Right lobe of liver (tissue), 4 donors: ENCODE measurements at regions not wholly inside any gene's neighbourhood (a gene's known extent, or its start where the extent isn't known, plus 50 kb on each side); places are given as distances from the start of the nearest gene placed in this dataset.

Experiments used
- POLR2A ChIP-seq: fragments of 450-650 bp; IDR thresholded peaks from one replicate; pipeline ENCODE4 v1.6.1; 2017; ENCODE audit warnings: antibody characterized with exemption, mild to moderate bottlenecking
- TF ChIP-seq, protein P1 (sequence below), 4 donors: fragments of 200-600 bp in 3 of 4; fragments of 450-650 bp in 1 of 4; IDR thresholded peaks; one replicate each; pipeline versions ENCODE4 v1.5.1 to v1.8.0; 2016 to 2022; ENCODE audit warnings: antibody characterized with exemption in 4 of 4, mild to moderate bottlenecking in 2 of 4
- donor health status: DM: no; HTN: no; CAD: no.
- donor health status: DM: no; HTN: no; CAD: no.
- donor health status: DM: no; HTN: yes; CAD: no.

DNA sequence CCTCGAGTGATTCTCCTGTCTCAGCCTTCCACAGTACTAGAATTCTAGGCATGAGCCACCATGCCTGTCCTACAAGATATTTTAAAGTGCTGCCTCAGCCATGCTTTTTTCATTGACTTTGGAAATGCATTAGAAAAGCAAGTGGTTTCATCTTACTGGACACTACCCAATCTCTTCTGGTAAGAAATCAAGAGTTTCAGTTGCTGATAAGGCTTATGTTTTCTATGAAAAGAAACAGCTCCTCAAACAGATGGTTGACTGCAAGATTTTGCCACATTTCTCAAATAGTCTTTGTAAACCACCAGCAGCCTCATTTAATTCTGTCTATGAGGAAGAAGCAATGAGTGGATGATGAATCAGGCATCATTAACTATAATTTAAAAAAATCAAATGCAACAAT is 264.5 kb upstream of the LRP1B start:
- TF ChIP-seq, protein P1, sequence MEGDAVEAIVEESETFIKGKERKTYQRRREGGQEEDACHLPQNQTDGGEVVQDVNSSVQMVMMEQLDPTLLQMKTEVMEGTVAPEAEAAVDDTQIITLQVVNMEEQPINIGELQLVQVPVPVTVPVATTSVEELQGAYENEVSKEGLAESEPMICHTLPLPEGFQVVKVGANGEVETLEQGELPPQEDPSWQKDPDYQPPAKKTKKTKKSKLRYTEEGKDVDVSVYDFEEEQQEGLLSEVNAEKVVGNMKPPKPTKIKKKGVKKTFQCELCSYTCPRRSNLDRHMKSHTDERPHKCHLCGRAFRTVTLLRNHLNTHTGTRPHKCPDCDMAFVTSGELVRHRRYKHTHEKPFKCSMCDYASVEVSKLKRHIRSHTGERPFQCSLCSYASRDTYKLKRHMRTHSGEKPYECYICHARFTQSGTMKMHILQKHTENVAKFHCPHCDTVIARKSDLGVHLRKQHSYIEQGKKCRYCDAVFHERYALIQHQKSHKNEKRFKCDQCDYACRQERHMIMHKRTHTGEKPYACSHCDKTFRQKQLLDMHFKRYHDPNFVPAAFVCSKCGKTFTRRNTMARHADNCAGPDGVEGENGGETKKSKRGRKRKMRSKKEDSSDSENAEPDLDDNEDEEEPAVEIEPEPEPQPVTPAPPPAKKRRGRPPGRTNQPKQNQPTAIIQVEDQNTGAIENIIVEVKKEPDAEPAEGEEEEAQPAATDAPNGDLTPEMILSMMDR (IDR thresholded peaks at IDR 0.05): no peak
- no peak for TF ChIP-seq POLR2A
